CD14-positive monocyte (primary cell): ENCODE measurements at regions not wholly inside any gene's neighbourhood (a gene's known extent, or its start where the extent isn't known, plus 50 kb on each side); places are given as distances from the start of the nearest gene placed in this dataset.

ENCODE experiments used
- DNase-seq, 3 donors: peaks; one replicate each; pipeline ENCODE4 v3.0.0-alpha.2; 2011 to 2022
- H2AFZ ChIP-seq: 2 replicates; pipeline ENCODE4 v1.6.0; 2012; ENCODE audit warnings: mild to moderate bottlenecking, low read depth, low read length, inconsistent platforms; ENCODE audit not compliant: insufficient read depth, poor library complexity, severe bottlenecking
- H3K27ac ChIP-seq, 2 donors: 1 replicate in 1 of 2; 2 replicates in 1 of 2; pipeline ENCODE4 v1.5.1; 2012 to 2013; ENCODE audit warnings: low read length in 2 of 2, control low read depth in 1 of 2, inconsistent platforms in 1 of 2, low read depth in 1 of 2, mild to moderate bottlenecking in 1 of 2
- H3K27me3 ChIP-seq, 2 donors: one replicate each; pipeline versions ENCODE4 v1.6.0 to v1.6.1; 2011 to 2013; ENCODE audit warnings: low read length in 2 of 2; ENCODE audit not compliant: control insufficient read depth in 2 of 2, insufficient read depth in 2 of 2
- H3K36me3 ChIP-seq, 2 donors: replicated peaks in 1 of 2; 1 replicate in 1 of 2; 2 replicates in 1 of 2; pipeline versions ENCODE4 v1.5.1 to v1.6.1; 2012 to 2013; ENCODE audit warnings: low read length in 2 of 2, control low read depth in 1 of 2, inconsistent platforms in 1 of 2, mild to moderate bottlenecking in 1 of 2; ENCODE audit not compliant: insufficient read depth in 2 of 2, control insufficient read depth in 1 of 2
- H3K4me1 ChIP-seq, 2 donors: 1 replicate in 1 of 2; 2 replicates in 1 of 2; pipeline versions ENCODE4 v1.5.1 to v1.6.1; 2012 to 2013; ENCODE audit warnings: low read length in 2 of 2, control low read depth in 1 of 2, inconsistent platforms in 1 of 2, mild to moderate bottlenecking in 1 of 2, moderate library complexity in 1 of 2; ENCODE audit not compliant: insufficient read depth in 2 of 2, control insufficient read depth in 1 of 2
- H3K4me2 ChIP-seq: replicated peaks from 2 replicates; pipeline ENCODE3; 2012; ENCODE audit warnings: low read length, moderate library complexity, mild to moderate bottlenecking; ENCODE audit not compliant: poor library complexity, severe bottlenecking; ENCODE audit errors: extremely low read depth
- H3K4me3 ChIP-seq, 3 experiments: fragments of 200-600 bp in 1 of 3; sonication (generic) in 1 of 3; replicated peaks in 1 of 3; 1 replicate in 2 of 3; 2 replicates in 1 of 3; pipeline ENCODE4 v1.5.1; 2011 to 2013; ENCODE audit warnings: low read length in 3 of 3, mild to moderate bottlenecking in 3 of 3, control low read depth in 2 of 3, low read depth in 2 of 3, inconsistent platforms in 1 of 3, moderate library complexity in 1 of 3
- H3K79me2 ChIP-seq: 2 replicates; pipeline ENCODE4 v1.6.0; 2012; ENCODE audit warnings: mild to moderate bottlenecking, control low read depth, inconsistent platforms, low read length, moderate library complexity; ENCODE audit not compliant: insufficient read depth
- H3K9ac ChIP-seq: 2 replicates; pipeline ENCODE4 v1.6.0; 2017; ENCODE audit warnings: low read length, mild to moderate bottlenecking; ENCODE audit not compliant: insufficient read depth, poor library complexity, severe bottlenecking
- H3K9me3 ChIP-seq, 2 donors: replicated peaks in 1 of 2; 1 replicate in 1 of 2; 2 replicates in 1 of 2; pipeline versions ENCODE4 v1.5.1 to v1.6.1; 2012 to 2013; ENCODE audit warnings: low read length in 2 of 2, control low read depth in 1 of 2; ENCODE audit not compliant: control insufficient read depth in 1 of 2, insufficient read depth in 1 of 2
- H4K20me1 ChIP-seq: 2 replicates; pipeline ENCODE4 v1.6.0; 2012; ENCODE audit warnings: mild to moderate bottlenecking, low read length, control low read depth, moderate library complexity; ENCODE audit not compliant: insufficient read depth
- H3K27ac Mint-ChIP-seq, 7 donors: one replicate each; pipeline ENCODE4 v1.8.0; 2020; ENCODE audit warnings: mild to moderate bottlenecking in 7 of 7, mixed read lengths in 7 of 7, moderate library complexity in 6 of 7, inconsistent platforms in 2 of 7
- H3K27me3 Mint-ChIP-seq, 3 donors: one replicate each; pipeline ENCODE4 v1.8.0; 2021 to 2022; ENCODE audit warnings: low read depth in 3 of 3, mild to moderate bottlenecking in 3 of 3, mixed read lengths in 3 of 3, moderate library complexity in 3 of 3, inconsistent platforms in 1 of 3
- H3K36me3 Mint-ChIP-seq, 2 donors: one replicate each; pipeline ENCODE4 v1.8.0; 2020; ENCODE audit warnings: mixed read lengths in 2 of 2, inconsistent platforms in 1 of 2, mild to moderate bottlenecking in 1 of 2
- H3K4me1 Mint-ChIP-seq: one replicate; pipeline ENCODE4 v1.8.0; 2020; ENCODE audit warnings: mild to moderate bottlenecking, mixed read lengths
- H3K4me3 Mint-ChIP-seq, 2 donors: one replicate each; pipeline ENCODE4 v1.8.0; 2020; ENCODE audit warnings: mild to moderate bottlenecking in 2 of 2, mixed read lengths in 2 of 2, moderate library complexity in 1 of 2
- H3K9me3 Mint-ChIP-seq, 7 donors: one replicate each; pipeline ENCODE4 v1.8.0; 2020 to 2022; ENCODE audit warnings: mixed read lengths in 7 of 7, mild to moderate bottlenecking in 6 of 7, moderate library complexity in 6 of 7, inconsistent platforms in 2 of 7
- WGBS: methylation state at CpG from one replicate; pipeline ENCODE4 v1.1.5; 2013; ENCODE audit warnings: missing lambda C conversion rate; ENCODE audit not compliant: insufficient coverage; 5-methylcytosine and 5-hydroxymethylcytosine counted together
- intact Hi-C, 2 donors: fragments of 100-400 bp; cut with micrococcal nuclease; formaldehyde crosslinking; loops; one replicate each; pipeline versions ENCODE4 v1.15.0 to v1.15.1; 2023
- TF ChIP-seq, protein P1 (sequence below): fragments of 200-600 bp; IDR thresholded peaks from one replicate; pipeline ENCODE4 v1.8.0; 2022; ENCODE audit warnings: antibody characterized with exemption, mild to moderate bottlenecking

DNA sequence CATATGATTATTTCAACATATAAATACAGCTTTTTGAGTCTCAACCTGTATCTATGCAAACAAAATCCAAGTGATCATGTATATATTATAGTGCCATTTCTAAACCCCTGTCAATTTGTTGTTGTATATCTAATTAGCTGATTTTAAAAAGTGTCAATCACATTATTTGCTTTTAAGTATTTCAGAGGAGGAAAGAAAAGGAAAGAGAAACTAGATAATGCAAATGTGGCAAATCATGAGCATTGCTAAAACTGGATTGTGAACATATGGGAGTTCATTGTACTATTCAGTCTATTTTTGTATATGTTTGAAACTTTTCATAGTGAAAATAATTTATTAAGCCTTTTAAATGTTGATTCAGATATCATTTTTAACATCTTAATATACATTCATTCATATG lies 190.7 kb downstream of the ZIC4 start:
- Histone ChIP-seq H3K27me3 (no peaks in the 10 kb centered on the region), H3K9me3 (no peaks in the 10 kb centered on the region), H3K4me1 (no peaks in the 10 kb centered on the region), H3K36me3 (no peaks in the 10 kb centered on the region), H4K20me1 (no peaks in the 10 kb centered on the region), H3K27ac (no peak overlapping the region), H3K4me2 (no peak overlapping the region), H2AFZ (no peak overlapping the region), H3K79me2 (no peaks in the 10 kb centered on the region), H3K4me3 (no peak overlapping the region), H3K9ac (no peak overlapping the region)
- TF ChIP-seq, protein P1, sequence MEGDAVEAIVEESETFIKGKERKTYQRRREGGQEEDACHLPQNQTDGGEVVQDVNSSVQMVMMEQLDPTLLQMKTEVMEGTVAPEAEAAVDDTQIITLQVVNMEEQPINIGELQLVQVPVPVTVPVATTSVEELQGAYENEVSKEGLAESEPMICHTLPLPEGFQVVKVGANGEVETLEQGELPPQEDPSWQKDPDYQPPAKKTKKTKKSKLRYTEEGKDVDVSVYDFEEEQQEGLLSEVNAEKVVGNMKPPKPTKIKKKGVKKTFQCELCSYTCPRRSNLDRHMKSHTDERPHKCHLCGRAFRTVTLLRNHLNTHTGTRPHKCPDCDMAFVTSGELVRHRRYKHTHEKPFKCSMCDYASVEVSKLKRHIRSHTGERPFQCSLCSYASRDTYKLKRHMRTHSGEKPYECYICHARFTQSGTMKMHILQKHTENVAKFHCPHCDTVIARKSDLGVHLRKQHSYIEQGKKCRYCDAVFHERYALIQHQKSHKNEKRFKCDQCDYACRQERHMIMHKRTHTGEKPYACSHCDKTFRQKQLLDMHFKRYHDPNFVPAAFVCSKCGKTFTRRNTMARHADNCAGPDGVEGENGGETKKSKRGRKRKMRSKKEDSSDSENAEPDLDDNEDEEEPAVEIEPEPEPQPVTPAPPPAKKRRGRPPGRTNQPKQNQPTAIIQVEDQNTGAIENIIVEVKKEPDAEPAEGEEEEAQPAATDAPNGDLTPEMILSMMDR, result no peak
- H3K27ac Mint-ChIP-seq, result no peak overlapping the region
- H3K27me3 Mint-ChIP-seq, result no peaks in the 10 kb centered on the region
- H3K9me3 Mint-ChIP-seq, result no peaks in the 10 kb centered on the region
- intact Hi-C loops, result no loop called here
- DNase-seq, result no peak
- H3K4me3 Mint-ChIP-seq, result no peak overlapping the region
- H3K36me3 Mint-ChIP-seq, result no peaks in the 10 kb centered on the region
- no peaks in the 10 kb centered on the region for H3K4me1 Mint-ChIP-seq

DNA sequence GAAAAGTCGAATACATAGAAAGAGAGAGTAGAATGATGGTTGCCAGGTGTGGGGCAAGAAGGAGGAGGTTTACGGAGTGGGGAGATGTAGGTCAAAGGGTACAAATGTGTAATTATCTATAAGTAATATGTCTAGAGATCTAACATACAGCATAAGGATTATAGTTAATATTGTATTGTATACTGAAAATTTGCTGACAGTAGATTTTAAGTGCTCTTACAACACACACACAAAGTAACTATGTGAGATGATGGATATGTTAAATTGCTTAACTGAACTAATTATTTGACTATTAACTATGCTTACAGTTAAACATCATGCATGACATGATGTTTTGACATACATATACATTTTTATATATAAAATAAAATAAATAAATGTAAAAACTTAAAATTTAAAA lies 192.7 kb downstream of the ZIC4 start:
- WGBS, result 83% methylated on average over 1 of the region's 2 CpGs
- TF ChIP-seq, protein P1, result no peak
- H3K36me3 Mint-ChIP-seq, result no peaks in the 10 kb centered on the region

More for the DNA sequence above, 192.7 kb downstream of the ZIC4 start:
- H3K9me3 ChIP-seq, result no peaks in the 10 kb centered on the region
- H3K79me2 ChIP-seq, result no peaks in the 10 kb centered on the region
- H3K9me3 Mint-ChIP-seq, result peaks cover 0 to 2% (median 0%) of the 10 kb centered on the region in 7 donors
- no peaks in the 10 kb centered on the region for H4K20me1 ChIP-seq
- no peak overlapping the region for H3K4me3 ChIP-seq
- H2AFZ ChIP-seq, result no peak overlapping the region
- no peak for DNase-seq
- no peaks in the 10 kb centered on the region for H3K27me3 ChIP-seq
- H3K9ac ChIP-seq, result no peak overlapping the region
- H3K36me3 ChIP-seq, result no peaks in the 10 kb centered on the region
- H3K4me1 Mint-ChIP-seq, result no peaks in the 10 kb centered on the region
- no peak overlapping the region for H3K4me2 ChIP-seq
- no peak overlapping the region for H3K27ac Mint-ChIP-seq
- no peak overlapping the region for H3K4me3 Mint-ChIP-seq
- H3K4me1 ChIP-seq, result no peaks in the 10 kb centered on the region
- no peak overlapping the region for H3K27ac ChIP-seq
- intact Hi-C loops, result no loop called here
- H3K27me3 Mint-ChIP-seq, result no peaks in the 10 kb centered on the region
